ENCODE measurements at regions not wholly inside any gene's neighbourhood (a gene's known extent, or its start where the extent isn't known, plus 50 kb on each side); places are given as distances from the start of the nearest gene placed in this dataset.

DNA sequence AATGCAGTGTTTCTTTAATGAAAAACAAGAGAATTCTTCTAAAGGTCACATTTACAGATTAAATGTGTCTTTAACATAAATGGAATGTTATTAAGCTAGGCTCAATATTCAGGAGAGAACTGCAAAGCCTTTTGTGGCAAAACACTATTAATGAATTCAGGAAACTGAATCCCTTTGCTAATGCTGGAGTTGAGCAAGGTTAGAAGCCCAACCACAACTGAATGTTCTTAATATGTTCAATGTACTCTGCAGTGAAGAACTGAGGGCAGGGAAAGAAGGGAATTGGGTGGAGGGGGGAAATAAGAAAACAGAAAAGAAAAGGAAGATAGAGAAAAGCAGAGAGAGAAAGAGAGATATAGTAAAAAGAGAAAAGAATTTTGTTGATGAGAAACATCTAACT lies 276.7 kb upstream of the TMEM161B start:
- DNase-seq (ENCODE audit: low read depth): no peak
- TF ChIP-seq, protein P1, sequence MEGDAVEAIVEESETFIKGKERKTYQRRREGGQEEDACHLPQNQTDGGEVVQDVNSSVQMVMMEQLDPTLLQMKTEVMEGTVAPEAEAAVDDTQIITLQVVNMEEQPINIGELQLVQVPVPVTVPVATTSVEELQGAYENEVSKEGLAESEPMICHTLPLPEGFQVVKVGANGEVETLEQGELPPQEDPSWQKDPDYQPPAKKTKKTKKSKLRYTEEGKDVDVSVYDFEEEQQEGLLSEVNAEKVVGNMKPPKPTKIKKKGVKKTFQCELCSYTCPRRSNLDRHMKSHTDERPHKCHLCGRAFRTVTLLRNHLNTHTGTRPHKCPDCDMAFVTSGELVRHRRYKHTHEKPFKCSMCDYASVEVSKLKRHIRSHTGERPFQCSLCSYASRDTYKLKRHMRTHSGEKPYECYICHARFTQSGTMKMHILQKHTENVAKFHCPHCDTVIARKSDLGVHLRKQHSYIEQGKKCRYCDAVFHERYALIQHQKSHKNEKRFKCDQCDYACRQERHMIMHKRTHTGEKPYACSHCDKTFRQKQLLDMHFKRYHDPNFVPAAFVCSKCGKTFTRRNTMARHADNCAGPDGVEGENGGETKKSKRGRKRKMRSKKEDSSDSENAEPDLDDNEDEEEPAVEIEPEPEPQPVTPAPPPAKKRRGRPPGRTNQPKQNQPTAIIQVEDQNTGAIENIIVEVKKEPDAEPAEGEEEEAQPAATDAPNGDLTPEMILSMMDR (conservative IDR thresholded peaks at IDR 0.05; ENCODE audit: low read depth, low read length): no peak
- no peak overlapping the region for H3K4me3 ChIP-seq (ENCODE audit: low read length)

DNA sequence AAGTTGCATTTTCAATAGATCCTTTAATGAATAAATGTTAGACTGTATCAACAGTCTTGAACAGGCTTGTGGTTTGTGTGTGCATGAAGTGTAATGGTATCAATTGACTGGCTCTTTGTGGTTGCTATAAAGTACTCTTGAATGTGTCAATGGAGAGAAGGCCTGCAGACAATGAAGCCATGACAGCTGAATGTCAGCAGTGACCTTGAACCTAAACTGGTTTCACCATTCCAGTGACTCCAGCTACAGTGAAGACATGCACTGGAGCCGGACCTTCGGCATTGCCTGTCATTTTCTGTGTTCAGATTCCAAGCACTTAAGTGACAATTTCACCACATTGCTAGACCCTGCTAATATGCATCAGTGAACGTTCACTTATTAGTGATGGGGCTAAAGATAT lies 276.0 kb upstream of the TMEM161B start:
- H3K4me3 ChIP-seq (ENCODE audit: low read length): no peak overlapping the region
- no peak for DNase-seq (ENCODE audit: low read depth)
- TF ChIP-seq, protein P1 (conservative IDR thresholded peaks at IDR 0.05; ENCODE audit: low read depth, low read length): no peak

DNA sequence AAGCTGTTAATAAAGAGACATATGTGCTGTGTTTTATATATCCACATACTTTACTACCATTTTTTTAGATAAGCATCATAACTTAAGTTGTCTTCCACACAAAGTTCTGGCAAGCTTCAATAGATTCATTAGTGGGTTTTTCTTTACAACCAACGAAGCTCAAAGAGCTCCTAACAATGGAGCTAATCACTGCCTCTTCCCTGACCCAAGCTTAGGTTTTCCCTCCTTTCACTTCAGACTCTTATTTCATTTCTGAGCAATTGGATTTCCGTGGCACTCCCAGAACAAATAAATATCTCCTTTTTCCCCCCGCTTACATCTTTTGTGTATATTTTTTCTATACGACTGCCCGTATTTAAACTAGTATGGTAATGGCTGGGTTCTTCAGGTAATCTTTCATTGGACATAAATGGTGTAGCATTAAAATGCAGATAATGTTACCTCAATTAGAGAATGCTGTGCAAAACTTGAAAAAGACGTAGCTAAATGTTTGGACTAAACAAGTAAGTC lies 275.5 kb upstream of the TMEM161B start:
- H3K4me3 ChIP-seq (ENCODE audit: low read length): no peak overlapping the region
- no peak for DNase-seq (ENCODE audit: low read depth)
- TF ChIP-seq, protein P1 (conservative IDR thresholded peaks at IDR 0.05; ENCODE audit: low read depth, low read length): no peak

DNA sequence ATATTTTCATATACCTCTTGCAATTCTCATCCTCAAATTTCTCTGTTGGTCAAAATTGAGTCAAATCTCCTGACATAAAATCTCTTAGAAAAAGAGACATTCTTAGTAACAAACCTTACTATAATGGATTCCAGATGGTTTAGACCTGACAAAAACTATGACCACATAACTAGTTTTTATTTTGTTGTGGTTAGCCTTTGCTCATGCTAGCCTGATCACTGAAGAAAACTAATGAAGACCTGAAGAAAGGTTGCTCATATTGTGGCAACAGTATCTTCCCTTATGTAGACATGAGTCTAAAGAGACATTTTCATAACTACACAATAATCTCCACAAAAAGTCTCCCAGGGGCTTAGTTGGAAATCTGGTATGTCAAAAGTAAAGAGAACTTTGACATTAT lies 274.1 kb upstream of the TMEM161B start:
- no peak overlapping the region for H3K4me3 ChIP-seq (ENCODE audit: low read length)
- TF ChIP-seq, protein P1 (conservative IDR thresholded peaks at IDR 0.05; ENCODE audit: low read depth, low read length): no peak
- DNase-seq (ENCODE audit: low read depth): no peak

DNA sequence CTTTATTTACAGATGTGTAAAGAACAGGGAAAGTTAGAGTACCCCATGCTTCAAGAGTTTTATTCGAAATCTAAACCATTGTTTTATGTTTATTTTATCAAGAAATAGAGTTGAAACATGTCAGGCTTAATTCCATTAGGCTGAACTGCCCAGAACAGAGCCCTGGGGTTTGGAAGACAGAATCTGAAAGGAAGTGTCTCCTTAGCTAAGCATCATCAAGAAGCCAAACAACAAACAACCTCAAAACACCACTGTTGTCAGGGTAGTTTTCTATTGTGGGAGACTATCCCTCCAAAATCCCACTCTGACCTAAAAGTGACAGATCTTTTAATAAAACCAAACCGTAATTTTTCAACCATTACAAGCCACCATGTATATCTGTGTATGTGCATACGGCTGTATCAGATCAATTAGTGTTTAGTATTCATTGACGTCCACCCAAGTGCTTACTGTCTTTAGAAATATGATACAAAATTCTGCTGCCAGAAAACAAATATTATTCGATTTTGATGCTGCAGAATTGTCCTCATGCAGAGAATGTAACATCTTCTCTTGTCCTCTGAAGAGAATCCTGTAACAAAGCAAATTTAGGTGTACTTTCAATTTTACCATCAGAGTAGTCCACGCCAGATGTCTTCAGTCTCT lies 271.9 kb upstream of the TMEM161B start:
- no peak overlapping the region for H3K4me3 ChIP-seq (ENCODE audit: low read length)
- TF ChIP-seq, protein P1 (conservative IDR thresholded peaks at IDR 0.05; ENCODE audit: low read depth, low read length): no peak
- DNase-seq (ENCODE audit: low read depth): no peak

DNA sequence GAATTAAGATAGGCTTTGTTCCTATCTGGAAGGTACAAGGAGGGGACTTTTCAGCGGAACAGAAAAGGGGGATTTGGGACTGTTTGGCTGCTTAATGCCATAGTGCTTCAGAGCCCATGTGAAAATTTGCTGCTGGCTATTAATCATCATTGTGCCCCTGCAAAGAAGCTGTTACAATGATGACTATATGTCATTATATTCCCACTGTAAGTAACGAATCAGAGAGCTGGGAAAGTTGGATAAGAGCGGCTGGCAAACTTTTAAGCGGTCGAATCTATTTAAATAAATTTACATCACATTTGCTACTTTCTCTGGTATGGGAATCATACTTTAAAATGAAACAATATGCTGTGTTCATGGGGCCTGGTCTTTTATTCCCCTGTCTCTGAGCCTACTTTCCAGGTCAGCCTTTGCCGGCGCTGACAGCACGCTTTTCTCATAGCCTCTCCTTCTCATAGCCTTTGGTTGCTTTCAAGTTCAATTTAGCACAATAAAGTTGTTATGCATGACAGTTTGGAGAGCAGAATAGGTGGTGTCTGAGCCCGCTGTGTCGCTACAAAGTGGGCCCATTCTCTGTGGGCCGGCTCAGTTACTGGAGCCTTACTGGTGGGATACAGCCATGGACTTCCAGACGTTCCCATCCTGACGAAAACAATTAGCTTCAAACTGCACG lies 271.2 kb upstream of the TMEM161B start:
- TF ChIP-seq, protein P1 (conservative IDR thresholded peaks at IDR 0.05; ENCODE audit: low read depth, low read length): no peak
- DNase-seq (ENCODE audit: low read depth): no peak
- H3K4me3 ChIP-seq (ENCODE audit: low read length): no peak overlapping the region

DNA sequence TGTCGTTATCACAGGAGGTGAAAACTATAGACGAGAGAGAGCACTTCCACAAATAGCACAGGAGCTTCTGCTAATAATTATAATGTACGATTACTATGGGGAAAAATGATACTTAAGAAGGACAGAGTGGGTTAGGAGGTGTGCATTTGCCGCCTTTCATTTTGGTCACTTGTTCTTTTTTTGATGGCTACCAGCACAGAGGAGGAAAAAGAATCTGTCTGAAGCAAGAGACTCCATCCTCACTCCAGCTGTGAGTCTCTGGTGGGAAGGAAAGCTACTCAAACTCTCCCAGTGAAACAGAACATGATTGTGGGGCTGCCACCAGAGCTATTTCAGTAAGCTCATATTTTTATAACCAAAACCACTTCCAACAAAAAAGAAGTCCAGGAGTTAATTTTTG lies 270.4 kb upstream of the TMEM161B start:
- TF ChIP-seq, protein P1 (conservative IDR thresholded peaks at IDR 0.05; ENCODE audit: low read depth, low read length): no peak
- no peak for DNase-seq (ENCODE audit: low read depth)
- no peak overlapping the region for H3K4me3 ChIP-seq (ENCODE audit: low read length)

Data from retinal pigment epithelial cell (primary cell).